ENCODE measurements at regions not wholly inside any gene's neighbourhood (a gene's known extent, or its start where the extent isn't known, plus 50 kb on each side); places are given as distances from the start of the nearest gene placed in this dataset.
"Not testable (repeated sequence)": the region's sequence is repeated elsewhere in the genome, so short reads cannot be mapped to it uniquely, and the experiment has no call there.

DNA sequence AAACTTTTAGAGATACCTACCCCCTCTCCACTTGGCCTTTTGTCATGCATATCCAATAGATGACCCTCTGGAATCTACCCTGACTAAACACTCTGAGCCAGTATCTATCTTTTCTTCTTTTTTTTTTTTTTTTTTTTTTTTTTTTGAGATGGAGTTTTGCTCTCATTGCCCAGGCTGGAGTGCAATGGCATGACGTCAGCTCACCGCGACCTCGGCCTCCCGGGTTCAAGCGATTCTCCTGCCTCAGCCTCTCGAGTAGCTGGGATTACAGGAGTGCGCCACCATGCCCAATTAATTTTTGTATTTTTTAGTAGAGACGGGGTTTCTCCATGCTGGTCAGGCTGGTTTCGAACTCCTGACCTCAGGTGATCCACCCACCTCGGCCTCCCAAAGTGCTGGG is 50.8 kb upstream of the GRIN2B start:
- in situ Hi-C loops (cut with HindIII; ENCODE audit: low sequenced_read_pairs); DNase-seq (ENCODE audit: low spot score): not testable (repeated sequence)

DNA sequence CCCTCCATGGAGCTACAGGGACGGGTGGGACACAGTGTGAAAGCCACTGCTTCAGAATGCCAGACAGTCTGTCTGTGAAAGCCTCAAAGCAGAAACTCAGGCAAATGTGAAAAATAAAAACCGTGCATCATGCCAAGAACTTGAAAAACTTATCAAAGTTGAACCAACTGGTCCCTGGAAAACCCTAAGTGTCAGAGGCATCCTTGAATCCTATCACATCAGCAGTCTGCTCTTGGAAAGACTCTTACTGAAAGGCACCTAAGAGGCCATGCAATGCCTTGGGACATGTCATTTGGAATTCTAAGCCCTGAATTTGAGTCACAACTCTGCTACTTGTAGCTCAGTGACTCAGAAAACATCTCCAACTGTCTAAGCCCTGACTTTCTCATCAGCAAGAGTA is 62.4 kb upstream of the GRIN2B start:
- in situ Hi-C loops (cut with HindIII; ENCODE audit: low sequenced_read_pairs): no loop called here
- no peak for DNase-seq (ENCODE audit: low spot score)

DNA sequence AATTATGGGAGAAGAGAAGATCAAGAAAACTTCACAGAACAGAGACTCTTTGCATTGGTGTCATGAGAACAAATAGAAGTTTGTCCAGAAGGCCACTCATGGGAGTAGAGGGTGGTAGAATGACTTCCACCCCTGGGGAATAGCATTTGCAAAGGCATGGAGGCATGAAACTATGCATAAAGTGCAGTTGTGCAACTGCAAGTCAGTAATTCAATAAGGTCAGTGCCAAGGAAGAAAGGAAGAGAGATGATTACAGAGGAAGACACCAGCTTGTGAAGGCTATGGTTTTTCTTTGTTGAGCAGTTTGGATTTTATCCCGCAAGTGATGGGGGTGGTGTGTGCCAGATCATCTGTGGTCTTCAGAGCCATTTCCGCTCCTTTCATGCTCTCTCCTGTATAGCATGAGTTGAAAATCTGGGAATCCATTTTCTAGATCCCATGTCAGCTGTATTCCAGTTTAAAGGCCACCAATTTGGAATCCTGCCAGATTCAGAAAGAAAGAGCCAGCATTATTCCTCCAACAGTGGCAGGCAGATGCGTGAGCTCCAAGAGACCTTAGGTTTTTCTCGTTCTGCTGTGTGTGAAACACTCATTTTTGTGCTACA is 67.6 kb upstream of the GRIN2B start:
- DNase-seq (ENCODE audit: low spot score): no peak
- in situ Hi-C loops (cut with HindIII; ENCODE audit: low sequenced_read_pairs): no loop called here

DNA sequence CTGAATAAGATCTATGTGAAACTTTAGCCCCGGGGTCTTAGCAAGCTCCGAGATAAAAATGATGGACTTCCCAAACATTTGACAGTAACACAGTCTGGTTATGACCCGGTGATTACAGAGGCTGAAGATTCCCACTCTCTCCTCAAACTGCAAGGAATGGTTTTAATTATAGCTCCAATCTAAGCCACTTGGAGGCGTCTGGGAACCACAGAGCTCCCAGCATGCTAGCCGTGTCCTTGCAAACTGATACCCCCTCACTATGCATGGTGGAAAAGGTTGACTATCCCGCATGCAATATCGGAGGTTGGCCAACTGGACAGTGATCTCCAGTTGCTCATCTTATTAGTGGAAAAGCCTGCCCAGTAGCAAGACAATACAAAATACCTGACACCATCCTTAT is 76.5 kb upstream of the GRIN2B start:
- DNase-seq (ENCODE audit: low spot score): no peak

DNA sequence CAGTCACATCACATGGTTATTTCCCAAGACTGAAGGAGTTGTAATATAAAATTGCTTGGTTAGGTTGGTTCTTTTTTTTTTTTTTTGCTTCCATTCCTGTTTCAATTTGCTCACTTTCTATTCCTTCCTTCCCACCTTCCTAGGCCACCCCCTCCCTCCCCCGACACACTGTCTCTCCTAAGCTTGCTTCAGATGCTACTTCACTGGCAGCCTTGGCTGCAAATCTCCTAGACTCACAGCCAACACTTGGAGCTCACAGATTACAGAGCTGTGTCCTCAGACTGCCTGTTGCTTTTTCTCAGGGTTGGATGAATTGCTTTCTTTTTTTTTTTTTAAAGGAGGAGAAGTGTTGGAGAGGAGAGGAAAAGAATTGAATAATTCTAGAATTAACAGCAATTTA is 77.3 kb upstream of the GRIN2B start:
- in situ Hi-C loops (cut with HindIII; ENCODE audit: low sequenced_read_pairs): no loop called here
- no peak for DNase-seq (ENCODE audit: low spot score)

More for the DNA sequence above, 76.5 kb upstream of the GRIN2B start:
- in situ Hi-C loops (cut with HindIII; ENCODE audit: low sequenced_read_pairs): no loop called here

DNA sequence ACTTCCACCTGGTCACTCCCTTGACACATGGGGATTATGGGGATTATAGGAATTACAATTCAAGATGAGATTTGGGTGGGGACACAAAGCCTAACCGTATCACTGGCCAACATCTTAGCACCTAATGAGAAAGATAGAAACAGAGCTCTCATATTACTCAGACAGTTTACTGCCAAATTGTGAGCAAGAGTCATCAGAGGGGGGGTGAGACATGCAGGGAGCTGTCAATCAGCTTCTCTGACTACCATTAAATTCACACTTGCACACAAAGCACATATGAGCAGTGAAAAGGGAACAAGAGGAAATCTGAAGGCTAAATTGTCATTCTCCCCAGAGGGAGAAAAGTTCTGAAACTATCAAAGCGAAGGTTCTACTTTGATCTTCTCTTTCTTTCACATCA is 78.1 kb upstream of the GRIN2B start:
- in situ Hi-C loops (cut with HindIII; ENCODE audit: low sequenced_read_pairs): no loop called here

DNA sequence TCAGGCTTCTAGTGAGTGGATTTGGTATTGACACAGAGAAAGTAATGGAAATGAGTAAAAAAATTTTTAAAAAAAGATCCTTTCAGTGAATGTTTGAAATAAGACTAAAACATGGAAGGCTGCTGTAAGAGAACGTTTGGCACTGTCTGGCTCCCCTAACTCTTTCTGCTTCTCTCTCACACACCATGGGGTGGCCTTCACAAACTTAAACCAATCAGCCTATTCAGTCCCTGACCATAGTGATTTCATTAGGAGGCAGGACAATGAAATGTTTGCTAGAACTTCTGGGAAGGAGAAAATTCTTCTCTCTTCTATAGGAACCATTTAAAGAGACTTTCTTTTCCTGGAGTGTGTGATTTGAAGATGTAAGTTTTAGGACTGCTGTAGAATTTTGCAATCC is 84.2 kb upstream of the GRIN2B start:
- no peak for DNase-seq (ENCODE audit: low spot score)
- in situ Hi-C loops (cut with HindIII; ENCODE audit: low sequenced_read_pairs): no loop called here

More for the DNA sequence above, 78.1 kb upstream of the GRIN2B start:
- DNase-seq (ENCODE audit: low spot score): no peak

DNA sequence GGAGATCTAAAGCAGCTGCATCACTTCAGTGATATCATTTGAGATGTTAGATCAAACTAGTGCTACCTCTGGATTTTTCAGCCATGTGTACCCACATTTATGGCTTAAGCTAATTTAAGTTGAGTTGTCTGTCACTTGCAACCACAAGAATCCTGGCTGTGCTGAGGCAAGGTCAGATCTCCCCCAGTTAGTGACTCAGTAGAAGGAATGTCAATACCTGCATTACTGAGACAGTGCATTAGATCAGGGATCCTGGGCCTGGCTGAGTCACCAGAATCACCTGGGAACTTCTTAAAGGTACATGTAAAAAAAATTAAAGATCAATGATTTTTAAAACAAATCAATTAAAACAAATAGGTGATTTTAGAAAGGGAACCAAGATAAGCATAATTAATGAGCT is 84.6 kb upstream of the GRIN2B start:
- in situ Hi-C loops (cut with HindIII; ENCODE audit: low sequenced_read_pairs): no loop called here
- no peak for DNase-seq (ENCODE audit: low spot score)

DNA sequence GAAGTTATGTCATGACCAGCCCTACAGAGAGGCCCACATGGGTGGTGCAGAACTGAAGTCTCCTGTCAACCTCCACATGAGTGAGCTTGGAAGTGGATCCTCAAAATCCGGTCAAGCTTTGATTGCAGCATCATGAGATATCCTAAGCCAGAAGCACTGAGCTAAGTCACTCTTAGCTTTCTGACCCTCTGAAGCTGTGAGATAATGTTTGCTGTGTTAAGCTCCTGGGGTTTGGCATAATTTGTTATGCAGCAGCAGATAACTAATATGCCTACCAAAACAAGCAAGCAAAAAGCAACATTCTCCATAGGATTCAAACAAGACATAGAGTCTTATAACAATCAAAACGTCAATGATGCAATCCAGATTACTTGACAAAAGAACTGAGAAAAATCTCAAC is 87.6 kb upstream of the GRIN2B start:
- in situ Hi-C loops (cut with HindIII; ENCODE audit: low sequenced_read_pairs): no loop called here
- no peak for DNase-seq (ENCODE audit: low spot score)

DNA sequence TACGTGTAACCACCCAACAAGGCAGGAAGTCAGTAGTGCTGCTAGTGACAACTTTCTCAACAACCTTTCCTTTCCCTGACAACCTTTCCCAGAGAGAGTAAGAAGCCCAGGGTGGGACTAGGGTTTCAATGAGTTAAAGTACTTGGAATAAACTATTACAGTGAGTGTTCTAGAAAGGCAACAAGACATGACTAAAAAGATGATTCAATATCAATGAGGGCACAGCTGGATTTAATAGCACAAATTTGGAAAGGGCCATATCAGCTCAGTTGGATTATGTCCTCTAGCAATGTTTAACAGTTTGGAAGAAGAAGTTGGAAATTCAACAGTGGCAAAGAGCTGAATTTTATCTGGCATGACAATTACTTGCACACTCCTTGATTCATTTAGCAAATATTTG is 90.4 kb upstream of the GRIN2B start:
- in situ Hi-C loops (cut with HindIII; ENCODE audit: low sequenced_read_pairs): no loop called here
- no peak for DNase-seq (ENCODE audit: low spot score)

DNA sequence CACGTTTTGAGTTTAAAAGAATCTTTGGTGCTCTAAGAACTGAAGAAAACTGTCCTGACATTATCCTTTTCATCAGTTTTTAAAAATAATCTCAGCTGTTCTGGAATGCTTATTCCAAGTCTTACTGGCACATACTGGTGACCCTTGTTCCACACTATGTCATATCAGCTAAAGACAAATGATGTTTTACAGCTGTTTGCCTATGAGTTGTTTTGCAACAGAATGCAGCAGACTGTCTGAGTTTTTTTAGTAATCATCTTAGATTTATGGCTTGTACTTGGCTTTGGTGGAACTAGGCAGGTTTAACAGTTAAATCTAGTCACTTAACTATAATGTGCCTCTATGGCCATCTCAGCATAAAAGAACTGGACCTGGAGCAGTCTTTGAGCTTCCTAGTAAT is 91.6 kb upstream of the GRIN2B start:
- in situ Hi-C loops (cut with HindIII; ENCODE audit: low sequenced_read_pairs): no loop called here
- DNase-seq (ENCODE audit: low spot score): no peak

DNA sequence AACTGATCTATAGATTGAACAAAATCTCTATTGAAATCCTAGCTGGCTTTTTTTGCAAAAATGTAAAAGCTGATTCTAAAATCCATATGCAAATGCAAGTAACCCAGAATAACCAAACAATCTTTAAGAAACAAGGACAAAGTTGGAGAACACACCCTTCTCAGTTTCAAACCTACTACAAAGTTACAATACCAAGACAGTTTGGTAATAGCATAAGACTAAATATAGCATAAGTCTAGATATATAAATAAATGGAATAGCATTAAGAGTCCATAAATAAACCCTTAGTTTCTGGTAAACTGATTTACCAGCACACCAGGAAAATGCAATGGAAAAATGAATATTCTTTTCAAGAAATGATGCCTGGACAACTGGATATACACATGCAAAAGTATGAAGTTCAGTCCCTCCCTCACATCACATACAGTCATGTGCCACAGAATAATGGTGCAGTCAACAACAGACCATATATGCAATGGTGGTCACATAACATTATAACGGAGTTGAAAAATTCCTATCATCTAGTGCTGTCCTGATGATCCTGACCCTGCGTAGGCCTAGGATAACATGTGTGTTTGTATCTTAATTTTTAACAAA is 94.5 kb upstream of the GRIN2B start:
- no peak for DNase-seq (ENCODE audit: low spot score)
- in situ Hi-C loops (cut with HindIII; ENCODE audit: low sequenced_read_pairs): no loop called here

DNA sequence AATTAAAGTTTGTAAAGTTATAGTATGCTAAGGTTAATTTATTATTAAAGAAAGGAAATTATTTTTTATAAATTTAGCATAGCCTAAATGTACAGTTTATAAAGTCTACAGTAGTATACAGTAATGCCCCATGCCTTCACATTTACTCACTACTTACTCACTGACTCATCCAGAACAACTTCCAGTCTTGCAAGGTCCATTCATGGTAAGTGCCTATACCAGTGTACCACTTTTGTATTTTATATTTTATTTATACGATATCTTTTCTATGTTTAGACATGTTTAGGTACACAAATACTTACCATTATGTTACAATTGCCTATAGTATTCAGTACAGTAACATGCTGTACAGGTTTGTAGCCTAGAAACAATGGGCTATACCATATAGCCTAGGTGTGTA is 95.1 kb upstream of the GRIN2B start:
- in situ Hi-C loops (cut with HindIII; ENCODE audit: low sequenced_read_pairs): no loop called here

DNA sequence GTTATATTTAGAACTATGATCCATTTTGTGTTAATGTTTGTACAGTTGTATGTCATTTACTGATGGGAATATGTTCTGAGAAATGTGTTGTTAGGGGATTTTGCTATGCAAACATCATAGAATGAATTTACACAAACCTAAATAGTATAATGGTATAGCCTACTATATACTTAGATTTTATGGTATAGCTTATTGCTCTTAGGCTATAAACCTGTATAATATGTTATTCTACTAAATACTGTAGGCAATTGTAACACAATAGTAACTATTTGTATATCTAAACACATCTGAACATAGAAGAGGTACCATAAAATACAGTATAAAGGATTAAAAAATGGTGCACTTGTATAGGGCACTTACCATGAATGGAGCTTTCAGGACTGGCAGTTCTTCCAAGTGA is 105.4 kb upstream of the GRIN2B start:
- in situ Hi-C loops (cut with HindIII; ENCODE audit: low sequenced_read_pairs): no loop called here
- DNase-seq (ENCODE audit: low spot score): no peak

More for the DNA sequence above, 95.1 kb upstream of the GRIN2B start:
- no peak for DNase-seq (ENCODE audit: low spot score)

DNA sequence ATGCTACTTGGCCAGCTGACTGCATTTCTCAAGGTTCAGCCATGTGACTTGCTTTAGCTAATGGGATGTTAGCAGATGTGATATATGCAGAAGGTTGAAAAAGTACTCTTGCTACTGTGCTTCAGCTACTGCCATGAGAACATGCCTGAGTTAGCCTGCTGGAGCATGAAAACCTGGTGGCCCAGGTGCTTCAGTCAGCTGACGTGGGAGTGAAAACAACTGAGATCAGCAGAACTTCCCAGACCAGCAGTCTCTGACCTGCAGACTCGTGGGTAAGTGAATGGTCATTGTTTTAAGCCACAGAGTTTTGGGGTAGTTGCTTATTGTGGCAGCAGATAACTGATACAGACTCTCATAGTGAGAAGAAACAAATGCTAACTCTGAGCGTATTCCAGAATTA is 118.6 kb upstream of the GRIN2B start:
- DNase-seq (ENCODE audit: low spot score): no peak
- in situ Hi-C loops (cut with HindIII; ENCODE audit: low sequenced_read_pairs): no loop called here

DNA sequence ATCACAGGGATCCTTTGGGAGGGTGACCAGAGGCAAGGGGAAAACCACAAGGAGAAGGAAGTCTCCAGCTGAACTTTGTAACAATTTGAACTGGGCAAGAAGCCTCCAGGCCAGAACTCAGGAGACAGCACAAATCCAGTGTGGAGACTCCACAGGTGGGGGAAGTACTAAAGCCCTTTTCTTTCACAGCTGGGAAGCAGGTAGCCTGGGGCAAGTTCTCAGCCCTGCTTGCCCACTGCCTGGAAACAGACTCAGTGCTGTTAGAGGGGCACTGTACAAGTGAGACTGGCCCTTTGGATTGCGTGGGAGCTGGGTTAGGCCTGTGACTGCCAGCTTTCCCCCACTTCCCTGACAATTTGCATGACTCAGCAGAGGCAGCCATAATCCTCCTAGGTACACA is 120.2 kb upstream of the GRIN2B start:
- in situ Hi-C loops (cut with HindIII; ENCODE audit: low sequenced_read_pairs); DNase-seq (ENCODE audit: low spot score): not testable (repeated sequence)

DNA sequence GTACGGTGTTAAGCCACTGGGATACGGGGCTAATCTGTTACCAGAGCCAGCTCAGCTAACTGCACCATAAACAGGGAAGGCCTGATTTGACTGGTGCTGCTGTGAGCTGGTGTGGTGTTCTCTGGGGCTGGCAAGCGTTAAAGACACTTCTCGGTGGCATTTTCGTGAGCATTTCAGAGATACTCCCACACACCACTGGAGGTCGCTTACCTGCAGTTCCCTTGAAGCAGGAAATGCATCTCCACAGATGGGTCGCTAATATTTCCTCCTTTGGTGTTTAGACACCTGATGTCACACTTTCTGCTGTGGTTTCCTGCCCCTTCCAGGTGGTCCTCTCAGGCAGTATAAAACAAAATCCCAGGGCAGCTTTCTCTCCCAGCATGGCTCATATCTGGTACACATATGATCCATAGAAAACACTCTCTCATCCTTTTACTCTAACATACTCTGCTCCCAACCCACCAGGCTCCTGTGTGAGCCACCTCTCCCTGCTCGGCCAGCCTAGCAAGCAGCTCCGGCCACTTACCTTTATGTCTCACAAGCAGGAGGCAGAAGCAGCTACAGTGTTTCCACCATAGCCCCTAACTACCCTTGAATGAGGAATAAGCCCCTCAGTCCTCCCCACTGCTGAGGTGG is 129.9 kb upstream of the GRIN2B start:
- DNase-seq (ENCODE audit: low spot score): no peak
- in situ Hi-C loops (cut with HindIII; ENCODE audit: low sequenced_read_pairs): no loop called here

DNA sequence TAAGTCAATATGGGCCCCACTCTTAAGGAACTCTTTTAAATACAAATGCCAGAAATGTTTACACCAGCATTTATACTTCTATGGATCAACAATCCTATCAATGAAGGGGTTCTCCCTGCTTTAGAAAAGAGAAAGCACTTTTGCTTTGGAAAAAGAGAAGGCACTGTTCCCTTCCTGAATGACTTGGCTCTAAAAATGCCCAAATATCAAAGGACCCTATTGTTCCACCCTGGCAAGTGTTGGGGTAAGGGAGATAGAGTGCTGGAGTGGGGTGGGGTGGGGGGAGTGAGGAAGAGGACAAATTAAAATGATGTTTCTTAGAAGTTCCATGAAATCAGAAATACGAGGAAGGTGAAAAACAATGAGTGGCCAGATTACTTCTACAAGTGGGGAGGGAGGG is 131.6 kb upstream of the GRIN2B start:
- no peak for DNase-seq (ENCODE audit: low spot score)
- in situ Hi-C loops (cut with HindIII; ENCODE audit: low sequenced_read_pairs): no loop called here

DNA sequence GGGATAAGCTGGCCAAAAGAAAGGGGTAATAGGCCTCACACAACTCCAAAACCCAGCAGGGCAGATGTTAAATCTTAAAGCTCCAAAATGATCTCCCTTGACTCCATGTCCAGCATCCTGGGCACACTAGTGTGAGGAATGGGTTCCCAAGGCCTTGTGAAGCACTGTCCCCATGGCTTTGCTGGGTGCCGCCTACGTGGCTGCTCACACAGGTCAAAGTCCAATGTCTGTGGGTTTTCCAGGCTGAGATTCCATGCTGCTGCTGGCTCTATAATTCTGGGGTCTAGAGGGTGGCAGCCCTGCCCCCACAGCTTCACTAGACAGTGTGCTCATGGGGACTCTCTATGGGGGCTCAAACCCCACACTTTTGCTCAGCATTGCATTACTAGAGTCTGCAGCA is 145.3 kb upstream of the GRIN2B start:
- in situ Hi-C loops (cut with HindIII; ENCODE audit: low sequenced_read_pairs): no loop called here

DNA sequence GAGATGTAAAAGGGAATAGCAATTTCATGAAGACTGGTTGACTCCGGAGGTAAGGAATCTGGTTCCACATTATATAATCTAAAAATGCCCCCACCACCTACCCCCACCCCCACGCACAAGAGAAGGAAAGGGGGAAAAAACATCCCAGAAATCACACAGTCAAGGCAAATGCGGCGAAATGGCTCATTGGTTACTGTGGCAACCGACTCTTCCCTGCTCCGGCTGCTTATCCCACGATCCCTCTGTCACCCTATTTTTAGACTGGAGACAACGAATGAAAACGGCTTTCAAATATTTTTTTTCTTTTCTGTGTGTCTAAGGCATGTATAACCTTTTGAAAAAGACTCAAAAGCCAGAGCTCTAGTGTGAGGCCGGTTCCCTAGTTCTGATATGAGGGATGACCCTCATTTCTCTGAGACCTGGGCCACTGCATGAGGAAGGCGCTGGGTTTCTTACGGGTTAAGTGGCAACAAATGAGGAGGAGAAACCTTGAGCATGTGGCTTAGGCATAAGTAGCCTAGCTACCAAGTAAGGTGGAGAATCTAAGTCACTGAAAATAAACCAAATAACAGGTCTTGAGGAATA is 148.3 kb upstream of the GRIN2B start:
- in situ Hi-C loops (cut with HindIII; ENCODE audit: low sequenced_read_pairs): no loop called here
- no peak for DNase-seq (ENCODE audit: low spot score)

More for the DNA sequence above, 145.3 kb upstream of the GRIN2B start:
- no peak for DNase-seq (ENCODE audit: low spot score)

DNA sequence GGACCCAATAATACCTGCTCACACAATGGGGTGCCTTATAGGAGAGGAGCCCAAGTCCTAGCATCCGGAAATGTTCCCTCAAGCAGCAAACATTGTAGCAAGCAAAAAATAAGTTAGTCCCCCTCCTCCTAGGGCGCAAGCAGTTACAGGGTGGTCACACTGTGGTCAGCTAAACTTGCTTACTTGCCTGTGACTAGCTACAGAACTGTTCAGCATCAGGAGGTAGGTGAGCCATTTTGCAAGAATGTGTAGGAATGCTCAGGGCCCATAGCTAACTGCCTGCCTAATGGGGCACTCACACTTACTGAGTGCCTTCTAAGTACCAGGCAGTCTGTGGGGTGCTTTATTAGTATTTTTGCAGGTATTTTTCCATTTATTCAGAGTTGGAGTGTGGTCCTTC is 154.6 kb upstream of the GRIN2B start:
- in situ Hi-C loops (cut with HindIII; ENCODE audit: low sequenced_read_pairs): no loop called here
- no peak for DNase-seq (ENCODE audit: low spot score)

Measured in G401 (cell line).